Endodermal cell (in vitro differentiated cells): ENCODE measurements at regions not wholly inside any gene's neighbourhood (a gene's known extent, or its start where the extent isn't known, plus 50 kb on each side); places are given as distances from the start of the nearest gene placed in this dataset.

Source experiments
- DNase-seq: peaks from one replicate; pipeline ENCODE4 v3.0.0-alpha.2; 2017
- H3K27ac ChIP-seq: 2 replicates; pipeline ENCODE4 v1.5.1; 2013; ENCODE audit warnings: mild to moderate bottlenecking, low read depth, low read length, moderate library complexity
- H3K27me3 ChIP-seq: 2 replicates; pipeline ENCODE4 v1.6.1; 2013; ENCODE audit warnings: mild to moderate bottlenecking, low read length, moderate library complexity; ENCODE audit not compliant: insufficient read depth, control insufficient read depth, poor library complexity, severe bottlenecking
- H3K36me3 ChIP-seq: 2 replicates; pipeline ENCODE4 v1.7.0; 2013; ENCODE audit warnings: mild to moderate bottlenecking, low read length, moderate library complexity; ENCODE audit not compliant: control insufficient read depth, insufficient read depth
- H3K4me1 ChIP-seq: one replicate; pipeline ENCODE4 v1.7.0; 2013; ENCODE audit warnings: low read length; ENCODE audit not compliant: control insufficient read depth, insufficient read depth
- H3K4me3 ChIP-seq: 2 replicates; pipeline ENCODE4 v1.5.1; 2013; ENCODE audit warnings: mild to moderate bottlenecking, low read length, moderate library complexity
- H3K9ac ChIP-seq: 2 replicates; pipeline ENCODE4 v1.6.1; 2013; ENCODE audit warnings: mild to moderate bottlenecking, low read length, moderate library complexity; ENCODE audit not compliant: poor library complexity, severe bottlenecking; ENCODE audit errors: extremely low read depth
- H3K9me3 ChIP-seq: 2 replicates; pipeline ENCODE4 v1.6.1; 2013; ENCODE audit warnings: mild to moderate bottlenecking, low read length, moderate library complexity; ENCODE audit not compliant: control insufficient read depth
- H3K27ac Mint-ChIP-seq: 2 replicates; pipeline ENCODE4 v1.8.0; 2020; ENCODE audit warnings: mixed read lengths
- H3K27me3 Mint-ChIP-seq: 2 replicates; pipeline ENCODE4 v1.8.0; 2021; ENCODE audit warnings: mild to moderate bottlenecking, mixed read lengths; ENCODE audit not compliant: insufficient read depth
- H3K36me3 Mint-ChIP-seq: 2 replicates; pipeline ENCODE4 v1.8.0; 2020; ENCODE audit warnings: low read depth, mixed read lengths
- H3K4me1 Mint-ChIP-seq: 2 replicates; pipeline ENCODE4 v1.8.0; 2020; ENCODE audit warnings: mixed read lengths
- H3K4me3 Mint-ChIP-seq: 2 replicates; pipeline ENCODE4 v1.8.0; 2020; ENCODE audit warnings: mild to moderate bottlenecking, moderate library complexity, mixed read lengths
- H3K9me3 Mint-ChIP-seq: 2 replicates; pipeline ENCODE4 v1.8.0; 2020; ENCODE audit warnings: mild to moderate bottlenecking, mixed read lengths
- CTCF ChIP-seq: fragments of 200-600 bp; sonication (generic); conservative IDR thresholded peaks from 2 replicates; pipeline ENCODE4 v1.5.0; 2021; ENCODE audit warnings: antibody characterized with exemption, mild to moderate bottlenecking
- WGBS, 2 experiments: methylation state at CpG; one replicate each; pipeline versions ENCODE4 v1.1.5 to v1.1.7; 2013; ENCODE audit warnings: missing lambda C conversion rate in 2 of 2, mixed read lengths in 1 of 2; ENCODE audit not compliant: insufficient coverage in 1 of 2, insufficient read length in 1 of 2; 5-methylcytosine and 5-hydroxymethylcytosine counted together

GRCh38 chr17:71866095-71866494 lies 254.7 kb upstream of the SOX9 start:
- Mint-ChIP-seq H3K27me3 (no peaks in the 10 kb centered on the region), H3K4me3 (no peak overlapping the region), H3K27ac (no peak overlapping the region), H3K36me3 (no peaks in the 10 kb centered on the region), H3K9me3 (no peaks in the 10 kb centered on the region), H3K4me1 (no peaks in the 10 kb centered on the region)
- no peak for TF ChIP-seq CTCF
- H3K27me3 ChIP-seq = no peaks in the 10 kb centered on the region
- H3K4me3 ChIP-seq = no peak overlapping the region
- H3K9me3 ChIP-seq = no peaks in the 10 kb centered on the region
- H3K36me3 ChIP-seq = no peaks in the 10 kb centered on the region
- 94 to 100% methylated on average over 3 to 7 of the region's 7 CpGs for WGBS, 2 experiments
- H3K9ac ChIP-seq = no peak overlapping the region
- no peak for DNase-seq
- H3K4me1 ChIP-seq = no peaks in the 10 kb centered on the region
- no peak overlapping the region for H3K27ac ChIP-seq

- Histone ChIP-seq H3K4me1 (no peaks in the 10 kb centered on the region), H3K4me3 (no peak overlapping the region), H3K9ac (no peak overlapping the region), H3K36me3 (no peaks in the 10 kb centered on the region), H3K27me3 (no peaks in the 10 kb centered on the region), H3K9me3 (no peaks in the 10 kb centered on the region), H3K27ac (no peak overlapping the region)
- no peaks in the 10 kb centered on the region for H3K27me3 Mint-ChIP-seq
- no peaks in the 10 kb centered on the region for H3K4me1 Mint-ChIP-seq
- DNase-seq = no peak
- H3K9me3 Mint-ChIP-seq = peaks cover 2% of the 10 kb centered on the region
- 84 to 90% methylated on average over 4 of the region's 4 CpGs for WGBS, 2 experiments
- no peaks in the 10 kb centered on the region for H3K36me3 Mint-ChIP-seq
- no peak for TF ChIP-seq CTCF
- no peak overlapping the region for H3K27ac Mint-ChIP-seq
- H3K4me3 Mint-ChIP-seq = no peak overlapping the region
Observed at GRCh38 chr17:71869293-71869692, 251.5 kb upstream of the SOX9 start.

DNA sequence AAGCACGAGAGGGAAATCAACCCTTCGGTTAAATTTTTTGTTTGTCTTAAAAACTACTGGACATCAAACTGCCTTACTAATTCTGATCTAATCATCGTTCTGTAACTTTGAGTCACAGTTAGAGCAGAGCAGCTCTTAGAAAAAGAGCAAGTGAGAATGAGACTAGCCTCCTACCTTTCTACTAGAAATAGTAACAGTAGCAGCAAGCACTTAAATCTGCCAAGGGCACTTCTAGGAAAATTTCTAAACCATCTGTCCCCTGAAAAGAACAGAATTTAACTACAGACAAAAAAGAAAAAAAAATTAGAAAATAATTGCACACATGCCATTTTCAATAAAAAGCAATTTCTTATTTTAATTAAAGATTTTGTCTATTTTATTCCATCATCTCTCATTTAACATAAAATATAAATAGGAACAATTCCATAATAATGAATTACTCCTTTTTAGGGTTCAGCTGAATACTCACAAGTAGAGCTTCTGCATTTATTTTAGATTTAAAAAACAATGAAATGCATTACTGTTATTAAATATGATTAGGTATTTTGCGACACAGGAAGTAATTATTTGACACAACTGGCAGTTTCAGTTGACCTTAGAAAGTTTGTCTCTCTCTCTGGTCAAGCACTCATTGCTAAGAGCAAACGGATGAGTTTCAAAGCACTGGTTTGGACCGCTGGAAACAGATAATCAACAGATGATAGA lies 250.8 kb upstream of the SOX9 start:
- Mint-ChIP-seq H3K9me3 (peaks cover 2% of the 10 kb centered on the region), H3K4me3 (no peak overlapping the region), H3K4me1 (no peaks in the 10 kb centered on the region), H3K27me3 (no peaks in the 10 kb centered on the region), H3K36me3 (no peaks in the 10 kb centered on the region), H3K27ac (no peak overlapping the region)
- 81 to 89% methylated on average over 4 to 6 of the region's 6 CpGs for WGBS, 2 experiments
- no peaks in the 10 kb centered on the region for H3K36me3 ChIP-seq
- no peak overlapping the region for H3K9ac ChIP-seq
- H3K4me3 ChIP-seq = no peak overlapping the region
- H3K9me3 ChIP-seq = no peaks in the 10 kb centered on the region
- no peak for DNase-seq
- no peak overlapping the region for H3K27ac ChIP-seq
- no peaks in the 10 kb centered on the region for H3K4me1 ChIP-seq
- no peaks in the 10 kb centered on the region for H3K27me3 ChIP-seq
- TF ChIP-seq CTCF = no peak
